Calu3 (cell line): ENCODE measurements at regions not wholly inside any gene's neighbourhood (a gene's known extent, or its start where the extent isn't known, plus 50 kb on each side); places are given as distances from the start of the nearest gene placed in this dataset.

ENCODE experiments used
- BruUV-seq: library from RNA; stranded (reverse); fragments of 400-500 nt; replicated peaks from 2 replicates; lab custom pipeline; 2021; lab: Mats Ljungman, UMichigan
- CTCF ChIA-PET: fragments of 300-600 bp; sonication (Branson Sonifier 250); formaldehyde crosslinking; loops from one replicate; lab custom pipeline; 2022; ENCODE audit warnings: antibody characterized with exemption; lab: Charles Lee
- DNase-seq: peaks from one replicate; pipeline ENCODE4 v3.0.0; 2022
- H3K27ac Mint-ChIP-seq: one replicate; pipeline ENCODE4 v1.8.0; 2022; ENCODE audit warnings: mixed read lengths; ENCODE audit not compliant: unreplicated experiment
- H3K27me3 Mint-ChIP-seq: one replicate; pipeline ENCODE4 v1.8.0; 2022; ENCODE audit warnings: mixed read lengths; ENCODE audit not compliant: unreplicated experiment
- H3K36me3 Mint-ChIP-seq: one replicate; pipeline ENCODE4 v1.8.0; 2022; ENCODE audit warnings: mild to moderate bottlenecking, moderate library complexity, mixed read lengths; ENCODE audit not compliant: insufficient read depth, unreplicated experiment
- H3K4me1 Mint-ChIP-seq: one replicate; pipeline ENCODE4 v1.8.0; 2022; ENCODE audit warnings: mild to moderate bottlenecking, low read depth, mixed read lengths; ENCODE audit not compliant: unreplicated experiment
- H3K4me3 Mint-ChIP-seq: one replicate; pipeline ENCODE4 v1.8.0; 2022; ENCODE audit warnings: mild to moderate bottlenecking, low read depth, moderate library complexity, mixed read lengths; ENCODE audit not compliant: unreplicated experiment
- H3K9me3 Mint-ChIP-seq: one replicate; pipeline ENCODE4 v1.8.0; 2022; ENCODE audit warnings: low read depth, mixed read lengths; ENCODE audit not compliant: unreplicated experiment
- intact Hi-C: fragments of 100-400 bp; cut with micrococcal nuclease; formaldehyde crosslinking; loops from one replicate; pipeline ENCODE4 v1.10.0; 2022; ENCODE audit not compliant: unreplicated experiment
- TF ChIP-seq, protein P1 (sequence below): fragments of 200-600 bp; IDR thresholded peaks from one replicate; pipeline ENCODE4 v1.8.0; 2022; ENCODE audit warnings: antibody characterized with exemption; ENCODE audit not compliant: unreplicated experiment

DNA sequence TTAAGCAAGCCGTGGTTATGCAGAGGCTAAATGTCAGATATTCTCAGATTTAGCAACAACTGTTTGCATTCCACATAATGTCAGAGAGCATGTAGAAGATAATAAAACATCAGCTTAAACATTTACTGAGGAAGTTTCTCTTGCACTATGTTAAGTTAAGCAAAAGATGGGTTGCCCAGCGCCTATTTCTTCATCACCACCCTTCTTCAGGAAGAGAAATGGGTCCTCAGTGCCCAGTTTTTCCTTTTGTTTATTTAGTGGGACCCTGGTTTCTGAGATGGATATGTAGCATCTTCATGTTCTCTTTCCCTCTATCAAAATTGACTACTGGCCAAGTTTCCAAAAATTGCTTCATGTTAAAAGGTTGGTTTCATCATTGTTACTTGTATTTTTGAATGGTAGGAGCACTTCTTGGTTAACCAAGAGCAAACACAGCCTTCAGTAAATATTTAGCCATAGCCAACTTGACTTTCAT, 356.8 kb downstream of the RFC3 start:
- H3K4me3 Mint-ChIP-seq: no peak overlapping the region
- DNase-seq: no peak
- peaks cover 9% of the 10 kb centered on the region for H3K4me1 Mint-ChIP-seq
- BruUV-seq: no TSS peak
- CTCF ChIA-PET: no interaction called here
- intact Hi-C loops: no loop called here
- no peaks in the 10 kb centered on the region for H3K36me3 Mint-ChIP-seq
- TF ChIP-seq, protein P1, sequence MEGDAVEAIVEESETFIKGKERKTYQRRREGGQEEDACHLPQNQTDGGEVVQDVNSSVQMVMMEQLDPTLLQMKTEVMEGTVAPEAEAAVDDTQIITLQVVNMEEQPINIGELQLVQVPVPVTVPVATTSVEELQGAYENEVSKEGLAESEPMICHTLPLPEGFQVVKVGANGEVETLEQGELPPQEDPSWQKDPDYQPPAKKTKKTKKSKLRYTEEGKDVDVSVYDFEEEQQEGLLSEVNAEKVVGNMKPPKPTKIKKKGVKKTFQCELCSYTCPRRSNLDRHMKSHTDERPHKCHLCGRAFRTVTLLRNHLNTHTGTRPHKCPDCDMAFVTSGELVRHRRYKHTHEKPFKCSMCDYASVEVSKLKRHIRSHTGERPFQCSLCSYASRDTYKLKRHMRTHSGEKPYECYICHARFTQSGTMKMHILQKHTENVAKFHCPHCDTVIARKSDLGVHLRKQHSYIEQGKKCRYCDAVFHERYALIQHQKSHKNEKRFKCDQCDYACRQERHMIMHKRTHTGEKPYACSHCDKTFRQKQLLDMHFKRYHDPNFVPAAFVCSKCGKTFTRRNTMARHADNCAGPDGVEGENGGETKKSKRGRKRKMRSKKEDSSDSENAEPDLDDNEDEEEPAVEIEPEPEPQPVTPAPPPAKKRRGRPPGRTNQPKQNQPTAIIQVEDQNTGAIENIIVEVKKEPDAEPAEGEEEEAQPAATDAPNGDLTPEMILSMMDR: no peak
- H3K27me3 Mint-ChIP-seq: no peaks in the 10 kb centered on the region
- H3K27ac Mint-ChIP-seq: no peak overlapping the region
- H3K9me3 Mint-ChIP-seq: peaks cover 6% of the 10 kb centered on the region

DNA sequence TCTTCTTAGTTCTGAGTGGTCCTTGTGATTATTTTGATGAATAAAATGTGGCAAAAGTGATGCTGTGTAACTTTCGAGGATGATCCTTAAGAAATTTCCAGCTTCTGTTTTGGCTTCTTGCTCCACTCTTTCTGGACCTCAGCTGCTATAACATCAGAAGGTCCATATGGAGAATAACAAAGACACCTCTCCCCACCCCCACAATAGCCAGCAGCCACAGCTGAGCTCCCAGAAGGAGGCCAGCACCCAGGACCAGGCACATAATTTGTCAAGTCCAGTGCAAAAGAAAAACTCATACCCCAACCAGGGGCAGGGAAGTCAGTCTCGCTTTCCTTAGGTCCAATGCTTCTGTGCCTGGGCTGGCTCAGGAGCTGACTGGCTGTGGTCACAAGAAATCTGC, 357.6 kb downstream of the RFC3 start:
- H3K4me3 Mint-ChIP-seq: no peak overlapping the region
- intact Hi-C loops: no loop called here
- TF ChIP-seq, protein P1: no peak
- no TSS peak for BruUV-seq
- H3K4me1 Mint-ChIP-seq: peaks cover 9% of the 10 kb centered on the region
- H3K27ac Mint-ChIP-seq: no peak overlapping the region
- no peaks in the 10 kb centered on the region for H3K27me3 Mint-ChIP-seq
- DNase-seq: no peak
- no peaks in the 10 kb centered on the region for H3K36me3 Mint-ChIP-seq
- CTCF ChIA-PET: no interaction called here
- peaks cover 6% of the 10 kb centered on the region for H3K9me3 Mint-ChIP-seq

DNA sequence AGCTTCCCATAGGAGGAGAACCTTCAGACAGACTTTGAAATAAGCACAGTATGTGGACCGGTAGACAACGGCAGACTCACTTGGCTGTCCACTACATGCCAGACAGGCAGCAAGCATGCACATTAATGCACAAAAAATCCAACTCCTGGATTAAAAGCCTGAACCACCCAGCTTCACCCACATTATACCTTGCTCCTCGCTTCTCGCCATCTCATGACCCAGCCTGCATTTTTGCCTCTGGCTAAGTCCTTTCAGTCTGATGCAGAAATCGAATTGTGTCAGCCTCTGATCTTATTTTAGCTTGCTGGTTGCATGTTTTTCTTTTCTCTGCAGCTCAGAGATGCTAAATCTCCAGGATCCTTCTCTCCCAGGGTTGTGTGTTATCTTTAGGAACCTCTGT, 358.7 kb downstream of the RFC3 start:
- Mint-ChIP-seq H3K36me3 (no peaks in the 10 kb centered on the region), H3K4me3 (no peak overlapping the region), H3K27me3 (no peaks in the 10 kb centered on the region), H3K4me1 (peaks cover 7% of the 10 kb centered on the region), H3K27ac (no peak overlapping the region), H3K9me3 (peaks cover 5% of the 10 kb centered on the region)
- TF ChIP-seq, protein P1: no peak
- DNase-seq: no peak
- CTCF ChIA-PET: no interaction called here
- BruUV-seq: no TSS peak
- intact Hi-C loops: no loop called here

DNA sequence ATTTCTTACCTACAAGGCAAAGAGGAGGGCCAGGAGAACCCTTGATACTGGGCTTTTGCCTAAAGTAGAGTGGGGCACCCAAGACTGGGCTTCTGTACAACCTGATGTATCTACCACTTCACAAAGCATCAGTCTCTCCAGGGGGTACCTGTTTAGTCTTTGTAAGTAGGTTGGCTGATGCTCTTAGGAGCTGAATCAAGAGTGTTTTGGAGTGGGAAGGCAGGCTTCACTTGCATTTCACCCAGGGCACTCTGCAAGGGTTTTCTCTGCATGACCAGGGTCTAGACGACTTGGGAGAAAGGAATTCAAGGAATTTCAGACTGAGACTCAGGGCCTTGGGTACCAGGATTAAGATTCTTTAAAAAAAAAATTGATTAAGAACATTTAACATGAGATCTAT, 361.5 kb downstream of the RFC3 start:
- Mint-ChIP-seq H3K4me3 (no peak overlapping the region), H3K9me3 (no peaks in the 10 kb centered on the region), H3K4me1 (no peaks in the 10 kb centered on the region), H3K27me3 (no peaks in the 10 kb centered on the region), H3K36me3 (no peaks in the 10 kb centered on the region), H3K27ac (no peak overlapping the region)
- DNase-seq: no peak
- TF ChIP-seq, protein P1: no peak
- intact Hi-C loops: no loop called here
- CTCF ChIA-PET: no interaction called here
- BruUV-seq: no TSS peak
